ENCODE measurements at regions not wholly inside any gene's neighbourhood (a gene's known extent, or its start where the extent isn't known, plus 50 kb on each side); places are given as distances from the start of the nearest gene placed in this dataset.

DNA sequence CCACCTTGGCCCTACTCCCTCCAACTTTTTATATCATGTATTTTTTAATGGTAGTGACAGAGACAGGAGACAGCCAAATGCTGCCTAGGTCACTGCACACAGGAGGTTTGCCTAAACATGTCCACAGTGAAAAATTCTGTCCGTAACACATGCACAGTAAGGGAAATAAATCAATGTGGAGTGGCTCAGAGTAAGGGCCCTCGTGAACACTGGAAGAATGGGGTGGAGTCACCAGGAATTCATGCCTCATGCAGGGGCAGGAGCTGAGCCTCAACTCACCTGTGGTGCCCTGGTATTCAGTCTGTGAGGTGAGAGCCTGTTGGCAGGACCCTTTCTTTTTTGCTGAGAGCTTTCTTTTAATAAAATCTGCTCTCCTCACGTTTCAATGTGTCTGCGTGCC is 289.1 kb downstream of the TGFB2 start:
- TF ChIP-seq, protein P1, sequence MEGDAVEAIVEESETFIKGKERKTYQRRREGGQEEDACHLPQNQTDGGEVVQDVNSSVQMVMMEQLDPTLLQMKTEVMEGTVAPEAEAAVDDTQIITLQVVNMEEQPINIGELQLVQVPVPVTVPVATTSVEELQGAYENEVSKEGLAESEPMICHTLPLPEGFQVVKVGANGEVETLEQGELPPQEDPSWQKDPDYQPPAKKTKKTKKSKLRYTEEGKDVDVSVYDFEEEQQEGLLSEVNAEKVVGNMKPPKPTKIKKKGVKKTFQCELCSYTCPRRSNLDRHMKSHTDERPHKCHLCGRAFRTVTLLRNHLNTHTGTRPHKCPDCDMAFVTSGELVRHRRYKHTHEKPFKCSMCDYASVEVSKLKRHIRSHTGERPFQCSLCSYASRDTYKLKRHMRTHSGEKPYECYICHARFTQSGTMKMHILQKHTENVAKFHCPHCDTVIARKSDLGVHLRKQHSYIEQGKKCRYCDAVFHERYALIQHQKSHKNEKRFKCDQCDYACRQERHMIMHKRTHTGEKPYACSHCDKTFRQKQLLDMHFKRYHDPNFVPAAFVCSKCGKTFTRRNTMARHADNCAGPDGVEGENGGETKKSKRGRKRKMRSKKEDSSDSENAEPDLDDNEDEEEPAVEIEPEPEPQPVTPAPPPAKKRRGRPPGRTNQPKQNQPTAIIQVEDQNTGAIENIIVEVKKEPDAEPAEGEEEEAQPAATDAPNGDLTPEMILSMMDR (IDR thresholded peaks at IDR 0.05; ENCODE audit: control extremely low read depth, extremely low read depth, low read depth, missing control alignments): no peak
- DNase-seq (ENCODE audit: extremely low spot score): no peak
- ChIA-PET POLR2A (no interaction called here), CTCF (interaction anchor here (1.1 kb wide), 1 partner anchor 46 kb away, joined by 3 read pairs; no protein-coding TSS in a partner anchor)

DNA sequence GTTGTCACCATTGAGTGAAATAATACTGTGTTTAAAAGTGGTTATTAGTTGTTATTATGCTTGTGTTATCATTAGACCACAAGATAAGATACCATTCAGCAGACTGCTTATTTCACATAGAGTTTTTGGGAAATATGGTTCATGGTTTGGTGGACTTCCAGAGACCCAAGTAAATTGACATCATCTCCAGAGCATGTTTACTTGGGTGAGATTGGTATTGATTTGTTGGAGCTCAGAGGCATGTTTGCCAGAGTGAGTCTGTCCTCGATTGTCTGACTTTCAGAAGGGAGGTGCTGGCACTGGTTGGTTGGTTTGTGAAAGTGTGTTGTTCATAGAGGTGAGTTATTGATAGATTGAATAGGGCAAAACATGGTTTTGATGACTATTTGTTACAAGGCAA is 291.4 kb downstream of the TGFB2 start:
- ChIA-PET POLR2A (no interaction called here), CTCF (no interaction called here)
- DNase-seq (ENCODE audit: extremely low spot score): no peak
- TF ChIP-seq, protein P1 (IDR thresholded peaks at IDR 0.05; ENCODE audit: control extremely low read depth, extremely low read depth, low read depth, missing control alignments): no peak

DNA sequence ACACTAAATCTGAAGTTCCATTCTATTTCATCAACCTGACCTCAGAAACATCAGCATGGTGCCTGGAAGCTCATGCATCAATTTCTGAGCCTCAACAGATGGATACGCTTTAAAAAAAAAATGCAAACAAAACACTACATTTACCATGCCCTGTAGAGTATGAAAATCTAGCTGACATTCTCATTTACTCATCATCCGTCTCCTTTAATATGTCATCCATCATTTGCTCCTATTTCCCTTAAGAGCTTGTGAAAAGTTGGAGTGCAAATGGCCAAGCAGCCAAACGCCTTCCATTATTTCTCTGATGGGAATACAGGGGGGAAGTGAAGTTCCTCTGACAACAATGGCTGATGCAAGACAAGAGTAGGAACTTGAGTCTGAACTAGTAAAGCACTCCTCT is 295.0 kb downstream of the TGFB2 start:
- CTCF ChIA-PET: no interaction called here
- TF ChIP-seq, protein P1 (IDR thresholded peaks at IDR 0.05; ENCODE audit: control extremely low read depth, extremely low read depth, low read depth, missing control alignments): no peak
- no peak for DNase-seq (ENCODE audit: extremely low spot score)
- POLR2A ChIA-PET: no interaction called here

DNA sequence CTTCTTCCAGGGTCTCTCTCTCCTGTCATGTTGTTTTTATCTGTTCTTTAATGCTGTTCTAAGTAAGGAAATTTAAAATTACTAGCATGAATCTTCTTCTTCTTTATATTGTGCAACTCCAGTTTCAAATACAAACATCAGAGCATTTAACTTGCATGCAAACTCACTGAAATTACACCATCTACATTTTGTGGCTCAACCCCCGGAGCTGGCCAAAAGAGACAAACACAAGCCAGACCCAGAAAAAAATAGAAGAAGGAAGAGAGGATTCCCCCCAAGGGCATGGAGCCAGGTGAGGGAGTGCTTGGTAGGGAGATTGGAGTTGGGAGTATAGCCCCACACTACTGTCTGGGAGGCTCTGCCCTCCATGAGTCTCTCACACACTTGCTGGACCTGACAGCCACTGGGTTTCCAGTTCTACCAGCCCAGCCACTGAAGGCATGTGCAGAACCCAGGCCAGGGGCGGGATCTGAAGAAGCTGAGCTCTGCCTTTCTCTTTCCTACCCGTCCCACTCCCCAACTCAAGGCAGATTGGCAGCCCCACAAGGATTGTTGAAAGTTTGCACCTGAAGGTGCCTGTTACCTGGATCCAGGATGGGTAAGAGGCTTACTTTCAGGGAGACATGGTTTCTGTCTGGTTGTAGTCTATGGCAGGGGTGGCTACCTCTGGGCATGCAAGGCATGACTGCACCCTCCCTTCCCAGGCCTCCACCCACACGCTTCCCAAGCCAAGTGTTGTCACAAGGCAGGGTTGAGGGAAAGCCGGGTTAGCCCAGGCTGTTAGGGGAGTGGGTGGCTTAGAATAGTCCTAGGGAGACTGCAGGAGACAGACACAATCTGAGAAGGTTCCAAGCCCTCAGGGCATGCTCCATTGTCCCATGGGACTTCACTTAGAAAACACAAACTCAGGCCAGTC is 297.2 kb downstream of the TGFB2 start:
- ChIA-PET CTCF (no interaction called here), POLR2A (no interaction called here)
- TF ChIP-seq, protein P1 (IDR thresholded peaks at IDR 0.05; ENCODE audit: control extremely low read depth, extremely low read depth, low read depth, missing control alignments): no peak
- DNase-seq (ENCODE audit: extremely low spot score): no peak

DNA sequence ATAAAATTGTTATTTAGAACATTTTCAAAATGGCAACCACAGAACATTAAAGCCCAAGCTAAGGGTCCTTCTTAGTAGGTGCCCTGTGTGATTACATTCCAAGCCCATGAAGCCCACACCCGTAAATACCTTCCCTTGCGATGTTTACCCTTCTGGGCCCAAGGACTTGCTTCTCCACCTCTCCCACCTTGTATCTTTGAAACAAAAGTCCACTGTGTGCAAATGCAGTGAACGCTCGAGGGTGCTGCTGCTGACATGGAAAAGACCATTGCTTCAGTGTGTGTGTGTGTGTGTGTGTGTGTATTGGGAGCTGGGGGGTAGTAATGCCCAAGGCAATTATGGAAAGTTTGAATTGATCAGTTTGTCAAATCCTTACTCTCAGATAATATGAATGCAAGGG is 298.1 kb downstream of the TGFB2 start:
- ChIA-PET CTCF (no interaction called here), POLR2A (no interaction called here)
- TF ChIP-seq, protein P1 (IDR thresholded peaks at IDR 0.05; ENCODE audit: control extremely low read depth, extremely low read depth, low read depth, missing control alignments): no peak
- DNase-seq (ENCODE audit: extremely low spot score): no peak

DNA sequence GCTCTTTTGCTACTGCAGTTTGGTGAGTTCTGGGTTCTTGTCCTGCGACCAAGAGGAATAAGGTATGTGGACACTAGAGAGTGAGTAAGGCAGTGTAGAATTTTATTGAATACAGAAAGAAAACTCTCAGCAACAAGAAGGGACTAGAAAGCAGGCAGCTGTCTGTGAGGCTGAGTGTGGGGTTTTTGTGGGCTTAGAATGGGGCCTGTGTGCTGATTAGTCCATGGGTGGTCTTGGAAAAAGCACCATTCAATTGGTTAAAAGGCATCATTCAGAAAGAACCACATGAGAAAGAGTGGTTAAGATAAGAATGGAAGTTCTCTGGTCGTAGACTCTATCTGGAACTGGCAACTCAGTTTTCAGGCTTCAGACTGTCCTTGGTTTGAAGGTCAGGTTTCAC is 298.8 kb downstream of the TGFB2 start:
- DNase-seq (ENCODE audit: extremely low spot score): no peak
- ChIA-PET POLR2A (no interaction called here), CTCF (no interaction called here)
- TF ChIP-seq, protein P1 (IDR thresholded peaks at IDR 0.05; ENCODE audit: control extremely low read depth, extremely low read depth, low read depth, missing control alignments): no peak

Measured in GM10248 (cell line).